ENCODE measurements at regions not wholly inside any gene's neighbourhood (a gene's known extent, or its start where the extent isn't known, plus 50 kb on each side); places are given as distances from the start of the nearest gene placed in this dataset.
"Not testable (repeated sequence)": the region's sequence is repeated elsewhere in the genome, so short reads cannot be mapped to it uniquely, and the experiment has no call there.

DNA sequence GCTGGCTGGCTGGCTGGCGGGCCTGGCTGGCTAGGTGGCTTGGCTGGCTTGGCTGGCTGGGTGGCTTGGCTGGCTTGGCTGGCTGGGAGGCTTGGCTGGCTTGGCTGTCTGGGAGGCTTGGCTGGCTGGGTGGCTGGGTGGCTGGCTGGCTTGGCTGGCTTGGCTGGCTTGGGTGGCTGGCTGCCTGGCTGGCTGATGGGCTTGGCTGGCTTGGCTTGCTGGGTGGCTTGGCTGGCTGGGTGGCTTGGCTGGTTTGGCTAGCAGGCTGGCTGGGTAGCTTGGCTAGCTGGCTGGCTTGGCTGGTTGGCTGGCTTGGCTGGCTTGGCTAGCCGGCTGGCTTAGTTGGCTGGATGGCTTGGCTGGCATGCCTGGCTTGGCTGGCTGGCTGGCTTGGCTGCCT is 2834.1 kb downstream of the RPIA start:
- H3K27ac ChIP-seq (ENCODE audit: control insufficient read depth, insufficient read depth, low read length); H3K4me1 ChIP-seq (ENCODE audit: control insufficient read depth, extremely low read depth, insufficient read depth, low read length); DNase-seq (ENCODE audit: low read depth, low spot score); H3K4me3 ChIP-seq (ENCODE audit: control insufficient read depth in 2 of 3, extremely low read depth in 1 of 3, insufficient read depth in 2 of 3, low read depth in 1 of 3, low read length in 3 of 3); FAIRE-seq; dilution Hi-C loops (cut with MboI; ENCODE audit: extremely low pct_ligation_motif_present, low sequenced_read_pairs); H3K4me2 ChIP-seq (ENCODE audit: control insufficient read depth, extremely low read depth, insufficient read depth, low read depth, low read length); H3K9me1 ChIP-seq (ENCODE audit: control insufficient read depth, extremely low read depth, insufficient read depth, low read length); H3K9ac ChIP-seq (ENCODE audit: control insufficient read depth, extremely low read depth, insufficient read depth, low read length); H3K36me3 ChIP-seq (ENCODE audit: control insufficient read depth in 2 of 2, extremely low read depth in 1 of 2, insufficient read depth in 2 of 2, low read length in 2 of 2); H4K20me1 ChIP-seq (ENCODE audit: control insufficient read depth, extremely low read depth, insufficient read depth, low read length); H2AFZ ChIP-seq (ENCODE audit: control insufficient read depth, low read length); H3K9me3 ChIP-seq (ENCODE audit: control insufficient read depth, low read depth, low read length); H3K79me2 ChIP-seq (ENCODE audit: control insufficient read depth, insufficient read depth, low read length); H3K27me3 ChIP-seq (ENCODE audit: control insufficient read depth, extremely low read depth, insufficient read depth, low read length): not testable (repeated sequence)

DNA sequence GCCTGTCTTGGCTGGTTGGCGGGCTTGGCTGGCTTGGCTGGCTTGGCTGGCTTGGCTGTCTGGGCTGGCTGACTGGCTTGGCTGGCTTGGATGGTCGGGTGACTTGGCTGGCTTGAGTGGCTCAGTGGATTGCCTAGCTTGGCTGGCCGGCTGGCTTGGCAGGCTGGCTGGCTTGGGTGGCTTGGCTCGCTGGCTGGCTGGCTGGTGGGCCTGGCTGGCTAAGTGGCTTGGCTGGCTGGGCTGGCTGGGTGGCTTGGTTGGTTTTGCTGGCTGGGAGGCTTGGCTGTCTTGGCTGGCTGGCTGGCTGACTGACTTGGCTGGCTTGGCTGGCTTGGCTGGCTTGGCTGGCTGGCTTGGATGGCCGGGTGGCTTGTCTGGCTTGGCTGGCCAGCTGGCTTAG is 2834.6 kb downstream of the RPIA start:
- DNase-seq (ENCODE audit: low read depth, low spot score); H3K27ac ChIP-seq (ENCODE audit: control insufficient read depth, insufficient read depth, low read length); H3K9ac ChIP-seq (ENCODE audit: control insufficient read depth, extremely low read depth, insufficient read depth, low read length); H3K9me3 ChIP-seq (ENCODE audit: control insufficient read depth, low read depth, low read length); H4K20me1 ChIP-seq (ENCODE audit: control insufficient read depth, extremely low read depth, insufficient read depth, low read length); H3K27me3 ChIP-seq (ENCODE audit: control insufficient read depth, extremely low read depth, insufficient read depth, low read length); H3K4me3 ChIP-seq (ENCODE audit: control insufficient read depth in 2 of 3, extremely low read depth in 1 of 3, insufficient read depth in 2 of 3, low read depth in 1 of 3, low read length in 3 of 3); H3K4me2 ChIP-seq (ENCODE audit: control insufficient read depth, extremely low read depth, insufficient read depth, low read depth, low read length); H3K9me1 ChIP-seq (ENCODE audit: control insufficient read depth, extremely low read depth, insufficient read depth, low read length); dilution Hi-C loops (cut with MboI; ENCODE audit: extremely low pct_ligation_motif_present, low sequenced_read_pairs); FAIRE-seq; H3K4me1 ChIP-seq (ENCODE audit: control insufficient read depth, extremely low read depth, insufficient read depth, low read length); H3K36me3 ChIP-seq (ENCODE audit: control insufficient read depth in 2 of 2, extremely low read depth in 1 of 2, insufficient read depth in 2 of 2, low read length in 2 of 2); H3K79me2 ChIP-seq (ENCODE audit: control insufficient read depth, insufficient read depth, low read length); H2AFZ ChIP-seq (ENCODE audit: control insufficient read depth, low read length): not testable (repeated sequence)

- H3K79me2 ChIP-seq (ENCODE audit: control insufficient read depth, insufficient read depth, low read length); DNase-seq (ENCODE audit: low read depth, low spot score); H3K4me1 ChIP-seq (ENCODE audit: control insufficient read depth, extremely low read depth, insufficient read depth, low read length); H3K27ac ChIP-seq (ENCODE audit: control insufficient read depth, insufficient read depth, low read length); H2AFZ ChIP-seq (ENCODE audit: control insufficient read depth, low read length); H4K20me1 ChIP-seq (ENCODE audit: control insufficient read depth, extremely low read depth, insufficient read depth, low read length); H3K36me3 ChIP-seq (ENCODE audit: control insufficient read depth in 2 of 2, extremely low read depth in 1 of 2, insufficient read depth in 2 of 2, low read length in 2 of 2); H3K27me3 ChIP-seq (ENCODE audit: control insufficient read depth, extremely low read depth, insufficient read depth, low read length); FAIRE-seq; H3K9ac ChIP-seq (ENCODE audit: control insufficient read depth, extremely low read depth, insufficient read depth, low read length); H3K4me3 ChIP-seq (ENCODE audit: control insufficient read depth in 2 of 3, extremely low read depth in 1 of 3, insufficient read depth in 2 of 3, low read depth in 1 of 3, low read length in 3 of 3); H3K9me3 ChIP-seq (ENCODE audit: control insufficient read depth, low read depth, low read length); H3K4me2 ChIP-seq (ENCODE audit: control insufficient read depth, extremely low read depth, insufficient read depth, low read depth, low read length); H3K9me1 ChIP-seq (ENCODE audit: control insufficient read depth, extremely low read depth, insufficient read depth, low read length); dilution Hi-C loops (cut with MboI; ENCODE audit: extremely low pct_ligation_motif_present, low sequenced_read_pairs): not testable (repeated sequence)
Measured at GRCh38 chr2:91527056-91527455, 2835.6 kb downstream of the RPIA start.

- H3K4me1 ChIP-seq (ENCODE audit: control insufficient read depth, extremely low read depth, insufficient read depth, low read length); H2AFZ ChIP-seq (ENCODE audit: control insufficient read depth, low read length); FAIRE-seq; H3K4me3 ChIP-seq (ENCODE audit: control insufficient read depth in 2 of 3, extremely low read depth in 1 of 3, insufficient read depth in 2 of 3, low read depth in 1 of 3, low read length in 3 of 3); H3K27ac ChIP-seq (ENCODE audit: control insufficient read depth, insufficient read depth, low read length); H3K36me3 ChIP-seq (ENCODE audit: control insufficient read depth in 2 of 2, extremely low read depth in 1 of 2, insufficient read depth in 2 of 2, low read length in 2 of 2); H3K79me2 ChIP-seq (ENCODE audit: control insufficient read depth, insufficient read depth, low read length); H4K20me1 ChIP-seq (ENCODE audit: control insufficient read depth, extremely low read depth, insufficient read depth, low read length); H3K27me3 ChIP-seq (ENCODE audit: control insufficient read depth, extremely low read depth, insufficient read depth, low read length); H3K9me3 ChIP-seq (ENCODE audit: control insufficient read depth, low read depth, low read length); H3K9me1 ChIP-seq (ENCODE audit: control insufficient read depth, extremely low read depth, insufficient read depth, low read length); DNase-seq (ENCODE audit: low read depth, low spot score); H3K9ac ChIP-seq (ENCODE audit: control insufficient read depth, extremely low read depth, insufficient read depth, low read length); dilution Hi-C loops (cut with MboI; ENCODE audit: extremely low pct_ligation_motif_present, low sequenced_read_pairs); H3K4me2 ChIP-seq (ENCODE audit: control insufficient read depth, extremely low read depth, insufficient read depth, low read depth, low read length): not testable (repeated sequence)
Measured at GRCh38 chr2:91527491-91528031, 2836.1 kb downstream of the RPIA start.

GRCh38 chr2:91528361-91528760 is 2836.9 kb downstream of the RPIA start:
- FAIRE-seq; H2AFZ ChIP-seq (ENCODE audit: control insufficient read depth, low read length); H3K36me3 ChIP-seq (ENCODE audit: control insufficient read depth in 2 of 2, extremely low read depth in 1 of 2, insufficient read depth in 2 of 2, low read length in 2 of 2); DNase-seq (ENCODE audit: low read depth, low spot score); H3K27ac ChIP-seq (ENCODE audit: control insufficient read depth, insufficient read depth, low read length); H3K79me2 ChIP-seq (ENCODE audit: control insufficient read depth, insufficient read depth, low read length); H3K9me3 ChIP-seq (ENCODE audit: control insufficient read depth, low read depth, low read length); H3K4me2 ChIP-seq (ENCODE audit: control insufficient read depth, extremely low read depth, insufficient read depth, low read depth, low read length); H3K9me1 ChIP-seq (ENCODE audit: control insufficient read depth, extremely low read depth, insufficient read depth, low read length); H3K9ac ChIP-seq (ENCODE audit: control insufficient read depth, extremely low read depth, insufficient read depth, low read length); H4K20me1 ChIP-seq (ENCODE audit: control insufficient read depth, extremely low read depth, insufficient read depth, low read length); H3K27me3 ChIP-seq (ENCODE audit: control insufficient read depth, extremely low read depth, insufficient read depth, low read length); H3K4me3 ChIP-seq (ENCODE audit: control insufficient read depth in 2 of 3, extremely low read depth in 1 of 3, insufficient read depth in 2 of 3, low read depth in 1 of 3, low read length in 3 of 3); dilution Hi-C loops (cut with MboI; ENCODE audit: extremely low pct_ligation_motif_present, low sequenced_read_pairs); H3K4me1 ChIP-seq (ENCODE audit: control insufficient read depth, extremely low read depth, insufficient read depth, low read length): not testable (repeated sequence)
